ENCODE measurements at regions not wholly inside any gene's neighbourhood (a gene's known extent, or its start where the extent isn't known, plus 50 kb on each side); places are given as distances from the start of the nearest gene placed in this dataset.
A peak's percentile ranks its signal among the peaks of the same experiment; 100 is the strongest.
"Not testable (repeated sequence)": the region's sequence is repeated elsewhere in the genome, so short reads cannot be mapped to it uniquely, and the experiment has no call there.

DNA sequence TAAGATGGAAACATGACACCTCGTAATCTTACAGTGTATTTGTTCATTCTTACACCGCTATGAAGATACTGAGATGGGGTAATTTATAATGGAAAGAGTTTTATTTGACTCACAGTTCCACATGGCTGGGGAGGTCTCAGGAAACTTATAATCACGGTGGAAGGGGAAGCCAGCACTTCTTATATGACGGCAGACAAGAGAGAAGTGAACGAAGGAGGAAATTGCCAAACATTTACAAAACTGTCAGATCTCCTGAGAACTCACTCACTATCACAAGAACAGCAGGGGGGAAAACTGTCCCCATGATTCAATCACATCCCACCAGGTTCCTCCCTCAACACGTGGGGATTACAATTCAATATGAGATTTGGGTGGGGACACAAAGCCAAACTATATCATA is 282.3 kb downstream of the HGF start:
- DNase-seq (ENCODE audit: insufficient read length, low spot score), result no peak
- FAIRE-seq, result no peak

GRCh38 chr7:81484261-81484660 is 285.6 kb downstream of the HGF start:
- no peak for DNase-seq (ENCODE audit: insufficient read length, low spot score)
- no peak for FAIRE-seq

GRCh38 chr7:81482600-81483186 is 287.2 kb downstream of the HGF start:
- no peak for DNase-seq (ENCODE audit: insufficient read length, low spot score)

DNA sequence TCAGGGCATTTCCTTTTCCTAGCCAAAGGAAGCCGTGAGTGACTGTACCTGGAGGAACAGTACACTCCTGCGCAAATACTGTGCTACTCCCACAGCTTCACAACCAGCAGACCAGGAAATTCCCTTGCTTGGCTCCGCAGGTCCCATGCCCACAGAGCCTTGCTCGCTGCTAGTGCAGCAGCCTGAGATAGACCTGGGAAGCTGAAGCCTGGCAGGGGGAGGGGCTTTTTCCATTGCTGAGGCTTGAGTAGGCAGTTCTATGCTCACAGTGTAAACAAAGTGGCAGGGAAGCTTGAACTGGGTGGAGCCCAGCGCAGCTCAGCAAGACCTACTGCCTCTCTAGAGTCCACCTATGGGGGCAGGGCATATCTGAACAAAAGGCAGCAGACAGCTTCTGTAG is 291.2 kb downstream of the HGF start:
- FAIRE-seq, result no peak
- no peak for DNase-seq (ENCODE audit: insufficient read length, low spot score)

More at GRCh38 chr7:81482600-81483186, 287.2 kb downstream of the HGF start:
- no peak for FAIRE-seq

DNA sequence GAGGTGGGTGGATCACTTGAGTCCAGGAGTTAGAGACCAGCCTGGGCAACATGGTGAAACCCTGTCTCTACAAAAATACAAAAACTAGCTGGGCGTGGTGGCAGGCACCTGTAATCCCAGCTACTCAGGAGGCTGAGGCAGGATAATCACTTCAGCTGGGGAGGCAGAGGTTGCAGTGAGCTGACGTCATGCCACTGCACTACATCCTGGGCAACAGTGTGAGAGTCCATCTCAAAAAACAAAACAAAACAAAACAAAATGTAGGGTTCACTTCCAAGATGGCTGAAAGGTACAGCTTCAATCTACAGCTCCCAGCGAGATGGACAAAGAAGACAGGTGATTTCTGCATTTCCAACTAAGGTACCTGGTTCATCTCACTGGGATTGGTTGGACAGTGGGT is 291.6 kb downstream of the HGF start:
- not testable (repeated sequence) for FAIRE-seq; DNase-seq (ENCODE audit: insufficient read length, low spot score)

DNA sequence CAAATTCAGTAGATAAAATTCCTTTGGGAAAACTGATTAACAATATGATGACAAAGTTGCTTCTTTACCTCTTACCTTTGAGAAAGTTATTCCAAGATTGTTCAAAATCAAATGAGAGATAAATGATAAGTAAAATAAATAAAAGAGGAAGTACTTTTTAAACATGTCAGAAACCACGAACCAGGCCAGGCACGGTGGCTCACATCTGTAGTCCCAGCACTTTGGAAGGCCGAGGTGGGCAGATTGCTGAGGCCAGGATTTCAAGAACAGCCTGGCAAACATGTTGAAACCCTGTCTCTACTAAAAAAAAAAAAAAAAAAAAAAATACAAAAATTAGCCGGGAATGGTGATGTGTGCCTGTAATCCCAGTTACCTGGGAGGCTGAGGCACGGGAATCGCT is 296.6 kb downstream of the HGF start:
- no peak for DNase-seq (ENCODE audit: insufficient read length, low spot score)

GRCh38 chr7:81470724-81471379 is 299.0 kb downstream of the HGF start:
- FAIRE-seq (no peak), DNase-seq (ENCODE audit: insufficient read length, low spot score) (no peak)

More for the DNA sequence above, 296.6 kb downstream of the HGF start:
- no peak for FAIRE-seq

- FAIRE-seq, result peak; percentile 11
- DNase-seq (ENCODE audit: insufficient read length, low spot score), result no peak
These were observed 299.8 kb downstream of the HGF start for GRCh38 chr7:81469869-81470723.

DNA sequence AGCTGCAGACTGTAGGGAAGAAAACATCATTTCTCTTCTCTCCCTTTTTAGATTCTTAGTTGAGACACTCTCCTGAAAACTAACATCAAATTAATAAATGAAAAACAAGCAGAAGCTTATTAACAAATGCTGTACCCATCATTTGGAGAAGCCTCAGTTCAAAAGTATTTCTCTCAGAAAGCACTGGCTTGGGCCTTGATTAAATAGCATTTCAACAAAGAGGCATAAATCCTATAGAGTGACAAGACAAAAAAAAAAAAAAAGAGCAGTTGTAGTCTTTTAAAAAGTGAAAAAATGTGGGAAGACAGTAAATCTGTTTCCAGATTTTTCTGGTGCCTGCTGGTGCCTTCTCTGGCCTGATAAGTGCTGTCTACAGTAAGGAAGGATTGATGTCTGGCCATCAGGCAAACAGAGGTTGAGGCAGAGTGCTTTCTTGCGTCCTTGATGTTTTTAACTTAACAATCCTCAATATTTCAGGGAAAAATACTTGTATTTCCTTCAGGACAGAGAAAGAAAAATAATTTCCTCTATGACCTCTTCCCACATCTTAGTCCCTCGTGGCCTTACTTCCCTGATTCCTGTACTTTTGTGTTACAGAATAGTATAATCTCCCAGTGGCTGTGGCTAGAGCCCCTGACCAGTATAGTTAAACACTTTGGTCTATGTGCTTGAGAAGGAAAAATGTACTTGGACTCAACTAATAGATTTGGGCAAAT is 300.5 kb downstream of the HGF start:
- no peak for DNase-seq (ENCODE audit: insufficient read length, low spot score)
- no peak for FAIRE-seq

DNA sequence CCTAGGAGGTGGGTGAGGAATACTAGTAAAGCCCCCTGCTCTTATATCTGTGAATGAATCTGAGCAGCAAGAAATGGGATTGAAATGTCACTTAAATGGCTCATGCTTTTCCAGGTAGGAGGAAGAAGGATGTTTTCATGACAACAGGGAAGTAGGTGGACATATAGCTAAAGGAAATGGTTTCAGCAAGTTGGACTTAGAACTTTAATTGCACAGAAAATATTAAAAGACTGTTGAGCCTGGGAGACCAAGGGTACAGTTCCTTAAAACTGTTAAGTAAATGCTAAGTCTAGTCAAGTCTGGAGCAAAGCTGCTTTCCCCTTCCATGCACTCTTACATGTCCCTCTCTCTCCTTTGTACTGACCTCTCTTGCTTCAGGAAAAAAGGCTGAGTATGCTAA is 301.3 kb downstream of the HGF start:
- FAIRE-seq, result no peak
- no peak for DNase-seq (ENCODE audit: insufficient read length, low spot score)

- FAIRE-seq, result no peak
These were observed 301.9 kb downstream of the HGF start for GRCh38 chr7:81467964-81468363.

DNA sequence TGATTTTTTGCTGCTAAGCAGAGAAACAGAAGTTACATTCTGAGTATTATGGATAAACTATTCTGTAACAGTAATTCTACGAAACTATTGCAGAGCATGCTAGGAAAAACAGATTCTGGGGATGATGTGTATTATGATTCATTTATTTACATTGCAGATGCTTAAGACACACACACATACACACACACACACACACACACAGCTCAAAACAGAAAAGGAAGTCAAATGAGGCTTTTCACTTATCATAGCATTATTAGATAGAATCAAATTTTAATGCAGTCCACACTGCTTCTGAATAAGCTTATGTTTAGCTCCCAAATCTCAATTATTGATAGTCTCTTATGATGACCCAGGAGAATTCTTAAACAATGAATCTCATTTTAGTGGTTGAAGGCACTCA is 307.2 kb downstream of the HGF start:
- FAIRE-seq (no peak), DNase-seq (ENCODE audit: insufficient read length, low spot score) (no peak)

More at GRCh38 chr7:81467964-81468363, 301.9 kb downstream of the HGF start:
- no peak for DNase-seq (ENCODE audit: insufficient read length, low spot score)

DNA sequence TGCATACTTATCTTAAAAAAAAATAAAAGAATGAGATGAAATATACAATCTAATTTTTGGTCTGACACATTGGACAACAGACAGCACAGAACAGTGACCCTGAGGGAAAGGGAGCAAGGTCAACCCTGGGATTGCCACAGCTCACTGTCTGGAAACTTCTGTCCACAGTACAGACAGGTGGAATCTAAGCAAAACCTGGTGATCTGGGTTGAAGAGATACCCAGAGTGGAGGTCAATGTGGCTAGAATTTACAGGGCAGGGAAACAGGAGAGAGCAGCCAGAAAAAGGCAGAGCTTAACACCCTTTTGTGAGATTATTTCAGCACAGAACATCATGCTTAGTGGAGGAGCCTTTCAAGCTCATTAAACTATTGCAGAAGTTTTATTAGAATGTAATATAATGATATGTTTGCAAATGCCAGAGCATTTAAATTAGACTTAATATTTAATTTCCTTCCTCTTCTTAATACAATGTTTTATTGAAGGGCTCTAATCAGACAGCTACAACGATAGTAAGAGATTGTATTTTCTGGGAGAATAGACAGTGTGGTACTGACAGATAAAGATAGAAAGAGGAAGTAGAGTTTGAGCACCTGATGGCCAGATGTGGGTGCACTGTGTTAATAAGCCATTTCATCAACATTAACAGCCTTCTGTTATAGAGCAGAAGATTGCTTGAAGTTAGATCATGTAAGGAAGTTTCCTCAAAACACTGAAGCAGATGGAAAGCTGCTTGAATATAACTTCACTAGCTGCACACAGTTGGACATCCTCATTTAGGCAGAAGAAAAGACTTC is 309.4 kb downstream of the HGF start:
- DNase-seq (ENCODE audit: insufficient read length, low spot score), result no peak

GRCh38 chr7:81459485-81459884 is 310.4 kb downstream of the HGF start:
- FAIRE-seq (no peak), DNase-seq (ENCODE audit: insufficient read length, low spot score) (no peak)

More for the DNA sequence above, 309.4 kb downstream of the HGF start:
- FAIRE-seq, result no peak

GRCh38 chr7:81457852-81458522 is 311.9 kb downstream of the HGF start:
- FAIRE-seq (no peak), DNase-seq (ENCODE audit: insufficient read length, low spot score) (no peak)

- FAIRE-seq; DNase-seq (ENCODE audit: insufficient read length, low spot score): not testable (repeated sequence)
These were observed 316.1 kb downstream of the HGF start for GRCh38 chr7:81453770-81454169.

DNA sequence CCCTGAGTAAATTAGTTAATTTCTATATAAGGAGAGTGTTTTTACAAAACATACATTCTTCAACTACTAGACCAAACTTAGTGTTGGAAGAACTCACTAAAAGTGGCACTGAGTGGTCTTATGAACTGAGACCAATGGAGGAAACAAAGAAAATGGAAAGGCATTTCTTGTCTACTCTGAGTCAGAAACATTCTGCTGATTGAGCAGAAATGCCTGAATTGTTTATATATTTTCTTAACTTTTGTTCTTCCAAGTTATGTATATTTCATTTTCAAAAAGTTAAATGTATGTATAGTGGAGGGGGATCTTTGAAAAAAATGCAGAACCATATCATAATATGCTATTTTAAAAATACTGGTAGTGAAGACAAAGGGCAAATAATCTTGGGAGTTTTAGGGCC is 320.7 kb downstream of the HGF start:
- DNase-seq (ENCODE audit: insufficient read length, low spot score), result no peak
- no peak for FAIRE-seq

DNA sequence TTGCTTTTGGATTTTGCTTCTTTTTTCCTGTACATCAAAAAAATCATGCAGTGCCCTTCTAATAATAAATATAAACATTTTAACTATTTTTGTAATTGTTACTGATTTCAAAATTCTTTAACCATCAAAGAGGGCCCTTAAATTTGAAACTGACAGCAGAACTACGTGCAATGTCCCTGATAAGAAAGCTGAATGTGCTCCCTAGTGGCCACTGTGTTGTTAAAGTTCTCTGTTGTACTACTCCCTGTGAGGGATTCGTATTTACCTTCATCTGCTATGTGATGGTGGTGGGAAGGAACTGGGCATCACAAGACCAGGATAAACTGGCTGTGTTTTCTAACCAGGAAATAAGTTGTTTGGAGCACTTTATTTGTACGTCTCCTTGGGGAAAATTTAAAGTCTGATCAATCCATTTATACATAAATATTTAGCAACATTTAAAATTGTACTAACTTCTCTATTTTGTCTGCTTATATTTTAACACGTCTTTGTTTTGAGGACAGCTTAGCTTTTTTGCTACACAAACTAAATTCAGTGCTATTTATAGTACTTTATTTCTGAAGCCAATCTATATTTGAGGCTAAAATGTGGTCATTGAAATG is 322.4 kb downstream of the HGF start:
- DNase-seq (ENCODE audit: insufficient read length, low spot score), result no peak

DNA sequence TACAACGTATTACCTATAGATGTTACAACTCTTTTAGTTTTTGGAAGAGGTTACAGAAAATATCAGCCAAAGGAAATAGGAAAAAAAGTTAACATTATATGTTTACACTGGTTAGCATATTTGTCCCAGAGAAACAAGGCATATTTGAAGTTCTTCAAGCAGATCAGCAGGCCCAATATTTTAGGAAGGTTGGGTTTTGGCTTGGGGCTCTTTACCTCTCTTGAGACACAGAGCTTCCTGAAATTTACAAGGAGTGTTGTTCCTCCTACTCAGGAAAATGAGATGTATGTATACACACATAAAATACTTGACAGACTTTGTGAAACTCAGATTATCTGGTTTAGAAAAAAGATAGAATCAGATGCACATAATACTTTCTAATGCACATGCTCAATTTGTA is 323.6 kb downstream of the HGF start:
- FAIRE-seq (no peak), DNase-seq (ENCODE audit: insufficient read length, low spot score) (no peak)

More for the DNA sequence above, 322.4 kb downstream of the HGF start:
- no peak for FAIRE-seq

Measured in GM19239 (cell line).